GM21619 (cell line): ENCODE measurements at regions not wholly inside any gene's neighbourhood (a gene's known extent, or its start where the extent isn't known, plus 50 kb on each side); places are given as distances from the start of the nearest gene placed in this dataset.
"Not testable (repeated sequence)": the region's sequence is repeated elsewhere in the genome, so short reads cannot be mapped to it uniquely, and the experiment has no call there.

Experiments used
- ATAC-seq: cut with Tn5 transposase; IDR thresholded peaks from one replicate; pipeline ENCODE4 v1.9.1; 2021; ENCODE audit not compliant: unreplicated experiment

DNA sequence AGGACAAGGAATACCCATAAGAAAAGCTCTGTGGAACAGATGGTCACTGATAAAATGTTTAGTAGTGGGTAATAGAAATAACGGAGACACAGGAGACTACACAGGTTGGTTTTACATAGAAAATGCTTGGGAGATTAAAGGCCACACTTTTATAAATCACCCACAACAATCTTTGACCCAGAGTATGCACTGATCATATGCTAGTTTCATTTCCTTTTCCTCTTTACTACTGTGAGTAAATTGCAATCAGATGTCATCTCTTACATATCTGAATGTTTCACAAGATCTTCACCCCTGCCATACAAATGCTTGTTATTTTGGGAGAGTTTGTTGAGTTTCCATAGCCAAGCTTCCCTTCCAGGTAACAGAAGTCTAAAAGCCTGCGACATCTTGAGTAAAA, 978.4 kb upstream of the KLHL29 start:
- ATAC-seq: no peak

GRCh38 chr2:22420076-22420475, 964.9 kb upstream of the KLHL29 start:
- ATAC-seq: no peak

GRCh38 chr2:22442051-22442450, 942.9 kb upstream of the KLHL29 start:
- ATAC-seq: no peak

DNA sequence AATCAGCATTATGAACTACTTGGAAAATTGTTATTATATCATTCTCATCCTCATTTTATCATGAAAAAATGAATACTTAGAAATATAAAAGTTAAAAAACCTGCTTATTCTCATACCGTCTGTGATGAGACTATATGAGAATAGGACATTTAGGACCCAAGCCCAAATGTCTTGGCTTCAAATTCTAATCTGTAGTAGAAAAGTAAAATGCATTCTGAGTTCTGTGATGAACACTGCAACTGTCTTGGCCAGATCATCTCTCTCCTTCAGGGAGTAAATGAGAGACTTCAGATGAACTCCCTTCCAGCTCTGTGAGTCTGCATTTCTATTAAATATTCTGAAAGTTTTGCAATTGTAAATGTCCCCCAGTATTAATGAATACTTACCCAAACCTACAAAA, 940.7 kb upstream of the KLHL29 start:
- ATAC-seq: no peak

DNA sequence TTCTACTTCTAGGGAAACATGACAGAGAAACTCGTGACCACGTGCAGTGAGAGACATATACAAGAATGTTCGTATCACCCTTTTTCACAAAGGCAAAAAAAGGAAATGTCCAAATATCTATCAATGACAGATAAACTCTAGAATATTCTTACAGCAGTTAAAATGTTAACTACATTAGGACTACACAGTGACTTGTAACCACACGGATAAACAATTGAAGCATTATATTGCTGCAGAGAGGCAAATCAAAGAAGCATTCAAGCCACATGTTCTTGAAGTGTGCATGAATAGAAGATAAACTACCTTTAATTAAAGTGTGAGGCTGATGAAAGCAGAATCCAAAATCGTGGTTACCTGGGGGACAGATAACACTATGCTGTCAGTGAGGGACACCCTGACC, 935.3 kb upstream of the KLHL29 start:
- ATAC-seq: no peak

DNA sequence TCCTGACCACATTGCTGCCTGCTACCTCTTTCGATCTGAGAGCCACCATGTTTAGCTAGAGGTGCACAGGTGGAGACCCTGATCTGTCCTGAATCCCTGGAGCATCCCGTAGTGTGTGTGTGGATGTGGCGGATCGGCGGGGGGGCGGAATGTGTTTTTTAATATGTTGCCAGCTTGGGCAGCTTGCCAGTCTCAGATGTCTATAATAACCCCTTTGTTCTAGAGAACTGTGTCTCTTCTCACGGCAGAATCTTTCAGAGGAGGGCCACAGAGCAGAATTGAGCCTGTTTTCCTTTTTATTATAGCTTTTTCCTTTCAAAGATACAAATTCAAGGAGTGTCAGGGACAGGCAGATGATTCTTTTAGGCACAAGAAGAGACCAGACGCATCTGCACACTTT, 934.1 kb upstream of the KLHL29 start:
- ATAC-seq: no peak

- no peak for ATAC-seq
These were observed 930.0 kb upstream of the KLHL29 start for GRCh38 chr2:22454826-22455485.

DNA sequence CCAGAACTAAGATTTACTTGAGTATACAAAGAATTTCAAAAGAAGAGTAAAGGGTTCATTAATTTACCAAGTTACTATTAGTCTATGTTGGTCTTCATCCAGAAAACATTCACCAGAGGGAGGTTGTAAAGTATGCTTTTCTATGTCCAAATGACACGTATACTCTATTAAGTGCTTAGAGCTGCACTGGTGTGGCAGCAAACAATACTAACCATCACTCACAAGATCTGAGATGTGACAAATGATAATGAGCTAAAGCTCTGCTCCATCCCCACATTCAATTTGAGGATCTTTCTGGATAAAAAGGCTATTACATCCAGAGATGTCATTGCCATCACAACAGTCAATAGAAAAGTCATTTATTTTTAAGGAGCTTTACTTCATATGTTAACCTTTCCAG, 926.5 kb upstream of the KLHL29 start:
- ATAC-seq: no peak

DNA sequence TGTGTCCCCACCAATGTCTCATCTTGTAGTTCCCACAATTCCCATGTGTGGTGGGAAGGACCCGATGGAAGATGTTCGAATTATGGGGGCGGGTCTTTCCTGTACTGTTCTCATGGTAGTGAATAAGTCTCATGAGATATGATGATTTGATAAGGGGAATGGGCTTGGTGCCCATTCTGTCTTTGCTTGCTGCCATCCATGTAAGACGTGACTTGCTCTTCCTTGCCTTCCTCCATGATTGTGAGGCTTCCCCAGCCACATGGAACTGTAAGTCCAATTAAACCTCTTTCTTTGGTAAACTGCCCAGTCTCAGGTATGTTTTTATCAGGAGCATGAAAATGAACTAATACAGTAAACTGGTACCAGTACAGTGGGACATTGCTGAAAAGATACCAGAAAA, 909.9 kb upstream of the KLHL29 start:
- ATAC-seq: not testable (repeated sequence)

- no peak for ATAC-seq
These were observed 906.6 kb upstream of the KLHL29 start for GRCh38 chr2:22478329-22478728.

- no peak for ATAC-seq
These were observed 903.3 kb upstream of the KLHL29 start for GRCh38 chr2:22481486-22482259.

DNA sequence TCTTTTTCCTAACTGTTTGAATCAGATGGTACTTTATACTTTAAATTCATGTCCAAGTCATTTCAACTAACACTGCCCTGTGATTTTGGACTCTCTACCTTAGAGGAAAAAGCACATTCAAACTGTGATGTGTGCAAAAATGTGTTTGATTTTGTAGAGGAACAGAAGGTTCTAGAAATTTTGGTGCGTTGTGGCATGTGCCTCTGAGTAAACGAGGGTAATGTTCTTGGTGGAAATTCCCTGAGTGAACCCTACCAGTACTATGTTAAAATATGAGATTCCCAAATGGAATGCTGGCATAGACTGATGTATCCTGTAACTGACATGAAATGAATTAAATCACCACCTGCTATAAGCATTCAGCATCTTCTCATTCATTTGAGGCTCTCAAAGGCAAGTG, 901.9 kb upstream of the KLHL29 start:
- ATAC-seq: no peak

- ATAC-seq: no peak
These were observed 899.5 kb upstream of the KLHL29 start for GRCh38 chr2:22485486-22485885.

- no peak for ATAC-seq
These were observed 898.6 kb upstream of the KLHL29 start for GRCh38 chr2:22486343-22486742.

GRCh38 chr2:22487036-22487435, 897.9 kb upstream of the KLHL29 start:
- no peak for ATAC-seq

DNA sequence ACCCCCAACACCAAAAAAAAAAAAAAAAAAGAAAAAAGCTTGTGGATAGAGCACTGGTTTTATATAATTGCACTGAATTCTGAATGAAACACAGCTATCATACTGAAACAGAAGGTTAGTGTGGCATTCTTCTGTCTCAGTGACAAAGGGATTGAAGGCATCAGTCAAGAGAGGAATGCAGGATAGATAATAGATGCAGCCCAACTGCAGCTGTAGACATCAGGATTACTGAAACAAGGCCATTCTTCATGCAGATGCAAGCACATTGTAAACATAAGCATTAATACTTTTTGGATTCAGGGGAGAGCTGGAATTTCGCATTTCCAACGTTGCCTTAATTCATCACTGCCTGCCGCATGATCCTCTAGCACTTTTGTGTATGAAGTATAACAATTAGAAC, 897.4 kb upstream of the KLHL29 start:
- ATAC-seq: no peak

- ATAC-seq: no peak
These were observed 893.5 kb upstream of the KLHL29 start for GRCh38 chr2:22491442-22491841.

- ATAC-seq: no peak
These were observed 890.8 kb upstream of the KLHL29 start for GRCh38 chr2:22494156-22494555.

GRCh38 chr2:22497064-22497463, 887.9 kb upstream of the KLHL29 start:
- no peak for ATAC-seq

DNA sequence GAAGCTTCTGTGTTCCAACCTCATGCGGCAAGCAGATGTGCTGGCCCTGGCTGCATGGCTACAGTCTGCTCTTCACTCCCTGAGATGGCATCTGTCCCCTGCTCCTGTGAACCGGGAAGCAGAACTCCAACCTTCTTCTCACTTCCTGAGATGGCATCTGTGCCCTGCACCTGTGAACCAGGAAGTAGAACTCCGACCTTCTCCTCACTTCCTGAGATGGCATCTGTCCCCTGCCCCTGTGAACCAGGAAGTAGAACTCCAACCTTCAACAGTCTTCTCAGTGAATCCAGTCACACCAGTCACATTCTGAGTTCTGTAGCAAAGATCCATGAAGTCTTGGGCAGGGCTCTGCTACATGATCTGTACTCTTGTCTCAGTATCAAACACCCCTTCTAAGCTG, 887.2 kb upstream of the KLHL29 start:
- no peak for ATAC-seq

DNA sequence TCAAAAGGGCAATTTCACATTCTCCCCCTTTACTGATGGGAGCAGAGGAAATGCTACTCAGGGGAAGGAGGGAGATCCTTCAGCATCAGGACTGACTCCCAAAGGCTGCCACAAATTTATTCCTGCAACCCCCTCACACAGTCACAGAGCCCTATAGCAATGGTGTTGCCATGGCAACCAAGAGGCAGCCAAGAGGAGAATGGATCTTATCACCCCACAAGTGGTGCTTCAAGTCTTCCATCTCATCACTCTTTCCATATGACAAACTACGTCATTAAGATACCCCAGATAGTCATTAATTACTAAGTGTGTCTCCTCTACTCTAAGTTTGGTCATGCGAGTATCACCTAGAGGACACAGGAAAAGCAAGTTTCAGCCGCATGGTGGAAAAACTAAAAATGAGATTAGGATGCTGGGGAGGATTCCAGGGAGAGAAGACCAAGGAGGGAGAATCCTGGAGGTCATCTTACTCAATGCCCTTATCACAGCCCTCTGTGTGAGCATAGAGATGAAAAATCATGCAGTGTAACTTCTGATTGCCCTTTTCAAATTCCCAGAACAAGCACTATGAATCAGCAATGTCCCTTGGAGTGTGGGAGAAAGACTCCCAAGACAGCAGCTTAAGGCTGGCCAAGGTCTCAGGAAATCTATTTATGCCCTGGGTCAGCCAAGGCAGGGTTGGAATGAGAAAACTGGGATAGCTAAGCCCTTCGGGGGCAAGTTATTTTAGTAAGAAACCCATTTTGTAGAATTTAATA, 885.7 kb upstream of the KLHL29 start:
- ATAC-seq: no peak

DNA sequence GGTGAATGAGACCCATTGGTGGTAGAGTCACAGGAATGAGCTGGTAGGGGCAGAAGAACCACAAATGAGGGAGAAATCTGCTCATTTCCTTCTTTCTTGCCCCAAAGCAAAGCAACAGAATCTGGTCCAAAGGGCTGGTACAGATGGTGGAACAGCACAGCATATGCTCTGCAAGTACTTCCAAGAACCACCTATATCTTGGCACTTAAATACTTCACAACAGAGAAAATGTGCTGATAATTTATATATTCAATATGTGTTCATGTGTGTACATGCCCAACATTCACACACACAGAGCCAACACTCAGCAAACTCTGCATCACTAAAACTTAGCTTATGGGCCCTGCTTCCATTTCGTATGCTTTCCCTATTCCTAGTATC, 884.4 kb upstream of the KLHL29 start:
- no peak for ATAC-seq
